ENCODE measurements at regions not wholly inside any gene's neighbourhood (a gene's known extent, or its start where the extent isn't known, plus 50 kb on each side); places are given as distances from the start of the nearest gene placed in this dataset.
"Not testable (repeated sequence)": the region's sequence is repeated elsewhere in the genome, so short reads cannot be mapped to it uniquely, and the experiment has no call there.

DNA sequence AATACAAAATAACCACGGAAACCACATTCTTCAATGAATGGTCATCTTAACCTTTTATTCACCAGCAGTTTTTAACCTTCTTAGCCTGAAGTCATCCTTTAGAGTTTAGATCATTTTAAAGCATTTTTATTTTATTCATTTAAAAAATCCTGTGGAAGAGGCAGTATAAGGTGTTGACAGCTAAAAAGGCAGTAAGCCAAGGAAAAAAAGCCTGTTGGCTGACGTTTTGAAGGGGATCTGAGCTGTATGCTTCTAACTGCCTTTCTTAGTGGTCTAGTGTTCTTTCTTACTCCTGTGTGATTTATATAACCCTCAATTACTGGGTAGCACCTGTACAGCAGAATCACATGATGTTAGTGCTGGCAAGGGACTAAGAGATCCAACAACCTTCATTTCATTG lies 438.3 kb upstream of the SEL1L start:
- no peak for DNase-seq

DNA sequence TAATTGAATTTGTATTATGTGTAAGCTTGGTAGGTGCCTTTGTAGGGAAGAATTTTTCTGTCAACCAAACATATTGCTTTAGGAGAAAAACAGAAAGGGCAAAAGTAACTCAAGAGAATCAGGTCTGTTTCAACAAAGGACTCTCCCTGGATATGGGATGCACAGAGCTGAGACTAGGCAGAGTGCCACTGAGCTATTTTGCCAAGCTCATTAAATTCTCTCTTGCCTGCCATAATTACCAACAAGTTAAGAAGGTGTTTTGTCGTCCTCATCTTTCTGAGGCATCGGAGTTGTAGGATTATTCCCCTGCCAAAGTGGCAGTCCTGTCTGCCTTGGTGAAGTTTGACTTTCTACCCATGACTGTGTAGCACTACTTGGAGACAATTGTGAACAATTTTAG lies 438.9 kb upstream of the SEL1L start:
- DNase-seq = no peak

DNA sequence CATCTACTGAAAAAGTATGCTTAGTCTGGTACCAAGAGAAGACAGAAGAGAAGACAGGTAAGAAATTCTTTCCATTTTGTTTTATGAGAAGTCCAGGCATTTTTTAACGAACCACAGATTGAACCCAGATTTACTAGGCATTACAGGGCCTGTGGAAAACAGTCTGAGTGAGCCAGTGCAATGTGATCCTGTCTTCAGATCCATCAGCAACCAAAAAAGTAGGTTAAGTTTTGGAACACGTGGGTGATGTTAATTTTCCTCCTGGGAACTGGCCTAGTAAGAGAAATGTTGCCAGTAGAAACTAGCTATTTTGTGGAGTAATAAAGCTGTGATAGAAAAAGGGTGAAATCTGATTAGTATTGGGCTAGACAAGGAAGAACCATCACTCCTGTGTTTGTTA lies 440.9 kb upstream of the SEL1L start:
- DNase-seq = no peak

DNA sequence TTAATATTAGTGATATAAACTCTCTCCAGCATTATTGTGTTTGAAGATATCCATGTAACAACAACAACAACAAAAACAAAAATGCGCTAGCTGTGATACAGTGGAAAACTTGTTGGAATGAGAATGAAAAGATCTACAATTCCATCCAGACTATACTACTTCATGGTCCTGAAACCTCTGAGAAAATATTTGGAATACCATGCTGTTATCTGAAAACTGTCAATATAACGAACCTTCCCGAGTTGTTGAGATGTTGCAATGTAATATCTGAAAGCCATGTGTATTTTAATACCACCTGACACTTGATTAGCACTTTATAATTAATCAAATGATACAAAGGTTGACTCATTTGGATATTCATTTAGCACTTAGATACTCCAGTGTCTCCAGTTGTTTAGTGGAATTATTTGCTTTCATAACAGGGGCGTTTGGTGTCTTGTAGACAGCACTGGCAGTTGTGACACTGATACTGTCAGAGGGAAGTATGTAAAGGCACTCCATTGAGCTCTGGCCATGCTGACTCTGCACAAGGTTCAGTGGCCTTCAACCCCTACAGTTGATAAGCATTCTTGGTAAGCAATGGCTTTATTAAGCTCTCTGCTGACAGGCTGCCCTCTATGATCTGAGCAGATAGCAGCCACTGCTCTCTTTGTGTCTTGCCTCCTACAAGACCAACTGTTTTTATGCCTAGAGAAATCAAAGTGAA lies 447.1 kb upstream of the SEL1L start:
- DNase-seq = no peak

DNA sequence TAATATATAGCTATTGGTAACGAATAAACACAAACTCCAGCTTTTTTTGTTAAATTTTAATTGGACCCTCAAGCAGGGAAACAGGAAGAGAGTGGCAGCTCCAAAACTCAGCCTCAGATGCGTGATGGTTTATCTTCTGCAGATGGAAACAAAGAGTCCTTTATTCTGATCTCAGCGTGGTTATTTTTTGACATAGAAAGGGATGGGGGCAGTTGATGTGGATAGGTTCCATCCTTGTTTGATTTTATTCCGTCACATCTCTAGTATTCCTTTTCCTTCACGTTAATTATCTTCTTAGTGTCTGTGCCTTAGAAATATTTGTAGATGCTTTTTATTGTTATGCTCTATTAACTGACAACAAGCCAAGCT lies 447.6 kb upstream of the SEL1L start:
- no peak for DNase-seq

DNA sequence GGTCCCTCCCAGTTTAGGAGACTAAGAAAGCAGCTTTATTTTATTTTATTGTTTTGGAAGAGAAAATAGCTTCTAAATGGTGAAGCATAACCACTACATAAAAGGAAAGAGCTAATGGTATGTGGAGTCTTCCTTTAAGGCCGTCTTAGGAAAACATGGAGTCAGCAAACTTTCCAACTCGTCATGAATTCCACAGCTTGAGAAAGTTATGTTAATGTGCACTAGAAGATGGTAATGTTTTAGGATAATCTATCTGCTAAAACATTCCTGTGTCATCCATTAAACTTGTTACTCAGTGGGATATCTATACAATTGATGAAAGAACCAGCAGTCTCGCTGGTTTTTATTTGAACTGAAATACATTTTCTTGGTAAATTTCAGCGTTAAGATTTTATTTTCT lies 448.4 kb upstream of the SEL1L start:
- no peak for DNase-seq

DNA sequence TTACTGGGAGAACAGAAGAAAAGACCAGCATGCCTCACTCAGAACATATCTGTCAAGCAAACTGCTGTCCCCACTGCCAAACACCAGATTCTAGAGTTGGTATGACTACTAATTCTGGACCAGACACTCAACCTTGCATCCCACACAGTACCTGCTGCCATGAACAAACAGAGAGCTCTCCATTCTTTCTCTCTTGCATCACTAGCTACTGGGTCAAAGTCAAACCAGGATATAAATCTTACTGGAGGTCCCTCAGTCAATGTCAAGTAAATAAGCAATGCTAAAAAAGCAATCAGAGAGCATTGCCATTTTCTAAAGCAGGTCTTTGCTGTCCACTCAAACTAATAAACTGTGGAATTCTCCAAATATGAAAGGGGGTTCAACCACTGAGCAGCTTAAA lies 452.4 kb upstream of the SEL1L start:
- DNase-seq = no peak

DNA sequence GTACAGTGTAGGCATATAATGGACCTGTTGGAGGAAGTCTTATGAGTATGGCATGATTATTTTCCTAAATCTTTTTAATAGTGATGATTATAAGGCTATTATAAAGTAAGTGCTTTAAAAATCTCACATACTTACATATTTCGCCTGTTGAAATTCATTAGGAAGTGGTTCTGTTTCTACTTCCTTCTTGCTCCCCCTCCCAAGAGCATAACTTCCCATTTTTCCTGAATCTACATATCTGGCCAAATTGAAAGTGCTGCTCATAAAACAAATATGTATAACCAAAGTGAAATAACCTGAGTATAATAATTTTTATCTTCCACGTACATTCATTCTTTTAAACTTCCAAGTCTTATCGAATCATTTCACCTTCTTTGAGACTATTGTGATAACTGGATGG lies 455.6 kb upstream of the SEL1L start:
- no peak for DNase-seq

DNA sequence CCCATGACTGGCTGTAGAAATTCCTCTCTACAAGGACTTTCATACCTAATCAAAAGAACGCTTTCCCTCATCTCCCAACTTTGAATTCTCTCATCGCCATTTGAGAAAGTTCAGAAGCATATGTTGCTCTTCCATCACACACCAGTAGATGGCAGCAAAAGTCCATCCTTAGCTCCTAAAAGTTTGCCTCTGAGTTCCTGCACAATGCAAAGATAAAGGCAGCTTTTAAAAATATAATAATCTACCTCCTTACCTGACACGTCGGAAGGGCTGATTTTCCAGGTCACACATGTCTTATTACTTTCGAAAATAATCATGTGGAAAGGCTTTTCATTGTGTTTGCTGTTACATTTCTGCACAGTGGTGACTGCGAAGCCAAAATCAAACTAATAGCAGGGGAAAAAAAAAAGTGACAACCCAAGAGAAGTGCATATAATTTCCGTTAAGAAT lies 456.7 kb upstream of the SEL1L start:
- DNase-seq = peak in 1 of 2 experiments; percentile 27

DNA sequence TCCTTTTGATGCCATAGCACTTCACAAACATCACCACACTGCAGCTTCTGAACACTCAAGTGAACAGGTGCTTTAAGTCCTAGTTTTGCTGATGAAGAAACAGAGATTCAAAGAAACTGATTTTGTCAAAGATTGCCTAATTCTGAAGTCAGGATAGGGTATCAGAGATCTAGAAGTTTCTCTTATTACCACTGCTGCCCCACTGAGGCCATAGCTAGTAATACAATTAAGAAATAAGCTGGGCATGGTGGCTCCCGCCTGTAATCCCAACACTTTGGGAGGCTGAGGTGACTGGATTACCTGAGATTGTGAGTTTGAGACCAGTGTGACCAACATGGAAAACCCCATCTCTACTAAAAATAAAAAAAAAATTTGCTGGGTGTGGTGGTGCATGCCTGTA lies 458.3 kb upstream of the SEL1L start:
- DNase-seq = peak in 1 of 2 experiments; percentile 5

DNA sequence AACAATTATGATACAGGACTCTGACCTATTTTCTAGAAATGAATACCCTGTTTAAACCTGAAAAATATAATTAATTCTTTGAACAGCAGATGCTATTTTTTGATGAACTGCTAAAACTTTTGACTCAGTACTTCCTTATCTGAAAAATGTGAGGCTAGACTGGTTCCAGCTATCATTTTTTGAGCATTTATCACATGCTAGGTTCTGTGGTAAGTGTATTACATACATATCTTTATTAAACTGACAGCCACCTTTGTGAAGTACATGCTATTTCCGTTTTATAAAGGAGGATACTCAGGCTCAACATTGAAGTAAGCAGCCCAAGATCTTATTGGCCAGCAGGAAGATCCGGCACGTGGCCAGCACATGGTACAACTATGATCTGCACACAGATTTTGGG lies 459.8 kb upstream of the SEL1L start:
- DNase-seq = no peak

DNA sequence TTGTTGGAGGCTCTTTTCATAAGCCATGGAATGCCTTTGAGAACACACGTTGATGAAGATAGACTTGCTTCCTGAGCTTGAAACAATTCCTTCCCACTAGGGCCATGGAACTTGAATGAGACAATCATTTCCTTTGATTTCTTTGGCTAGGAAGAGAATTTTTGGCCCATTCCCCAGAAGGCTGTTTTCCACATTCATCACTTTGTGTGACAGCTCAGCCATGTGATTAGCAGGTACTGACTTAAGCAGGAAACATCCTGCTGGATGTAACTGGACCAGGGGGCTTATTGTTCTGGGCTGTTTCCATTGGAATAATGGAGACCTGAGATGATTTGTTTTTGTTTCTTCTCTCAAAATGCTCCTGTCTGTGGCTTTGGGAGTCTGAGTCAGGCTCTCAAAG lies 469.8 kb upstream of the SEL1L start:
- DNase-seq = no peak

DNA sequence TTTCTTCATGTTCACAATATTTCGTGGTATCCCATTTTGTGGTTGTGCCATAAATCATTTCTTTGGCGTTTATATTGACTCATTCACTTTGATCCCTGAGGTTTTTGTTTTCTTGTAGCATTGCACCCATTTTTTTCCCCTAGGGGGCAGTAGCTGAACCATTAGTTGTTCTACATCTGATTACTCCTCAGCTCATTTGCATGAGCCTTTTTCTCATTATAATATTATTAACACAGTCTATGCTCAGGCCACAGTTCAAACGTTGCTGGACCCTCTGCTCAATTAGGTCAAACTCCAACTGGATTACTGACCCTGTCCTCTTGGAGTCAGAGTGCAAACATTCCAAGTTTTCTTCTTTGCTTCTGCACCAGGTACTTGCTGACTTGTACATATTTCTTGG lies 475.4 kb upstream of the SEL1L start:
- no peak for DNase-seq

DNA sequence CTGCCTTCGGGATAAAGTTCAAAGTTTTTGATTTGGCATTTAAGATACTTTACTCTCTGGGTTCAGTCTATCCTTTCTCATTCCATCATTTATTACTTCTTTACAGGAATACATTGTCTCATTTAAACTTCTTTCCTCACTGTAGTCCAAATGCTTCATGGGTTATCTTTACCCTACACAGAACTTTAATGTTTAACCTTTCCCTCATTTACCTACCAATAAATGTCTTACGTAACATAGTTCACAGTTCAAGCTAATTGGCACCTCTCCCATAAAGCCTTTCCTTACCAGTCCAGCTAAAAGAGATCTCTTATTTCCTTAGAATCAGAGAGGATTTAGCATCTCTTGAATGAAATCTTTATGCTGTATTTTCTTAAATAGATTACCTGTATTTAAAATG lies 476.3 kb upstream of the SEL1L start:
- DNase-seq = no peak

DNA sequence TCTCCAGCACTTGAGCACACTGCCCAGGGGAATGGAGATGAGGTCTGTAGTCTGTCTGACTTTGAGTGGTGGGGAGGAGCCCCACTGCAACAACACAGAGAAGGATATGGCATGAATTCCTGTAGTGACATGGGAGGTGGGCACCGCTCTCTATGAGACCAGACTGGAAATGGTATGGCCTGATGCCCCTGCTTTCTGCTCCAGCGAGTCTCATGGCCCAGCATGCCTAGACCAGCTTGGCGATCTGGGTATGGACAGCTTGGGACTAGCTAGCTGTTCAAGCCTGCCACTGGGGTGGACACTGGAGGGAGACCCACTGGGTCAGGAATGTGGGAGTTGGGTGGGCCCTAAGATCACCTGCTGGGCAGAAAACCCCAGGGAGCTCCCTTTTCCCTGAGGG lies 477.8 kb upstream of the SEL1L start:
- DNase-seq = no peak

DNA sequence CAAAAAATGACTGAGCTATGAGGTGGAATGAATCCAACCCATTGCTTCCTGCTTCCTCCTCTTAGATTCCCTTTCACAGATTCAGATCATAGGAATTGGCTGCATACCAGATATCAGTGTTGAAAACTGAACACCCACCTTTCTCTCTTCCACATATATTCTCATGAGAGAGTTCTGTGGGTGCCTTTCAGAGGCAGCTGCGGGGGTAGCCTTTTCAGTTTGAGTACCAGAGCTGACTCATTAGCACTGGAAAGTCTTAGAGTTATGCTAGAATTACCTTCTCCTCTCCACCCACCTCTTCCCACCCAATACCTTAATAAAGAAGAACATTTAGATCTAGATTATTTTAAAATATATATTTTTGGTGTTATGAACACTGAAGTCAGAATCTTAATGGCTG lies 495.4 kb upstream of the SEL1L start:
- DNase-seq = no peak

DNA sequence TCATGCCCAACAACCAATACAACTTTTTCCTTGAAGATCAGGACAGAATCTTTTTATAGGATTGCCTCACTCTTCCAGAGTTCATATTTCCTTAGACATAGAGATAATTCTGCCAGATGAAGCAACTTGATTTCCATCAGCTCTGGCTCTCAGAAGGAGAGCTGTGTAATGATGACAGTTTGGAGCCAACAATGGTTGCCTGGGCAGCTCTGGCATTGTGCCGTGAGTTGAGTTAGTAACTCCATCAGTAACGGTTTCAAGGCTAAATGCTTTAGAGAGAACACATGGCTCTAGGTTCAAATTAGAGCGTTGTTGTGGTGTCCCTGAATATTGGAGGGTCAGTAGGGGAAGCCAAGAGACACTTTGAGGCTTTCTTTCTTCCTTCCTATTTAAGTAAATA lies 501.7 kb upstream of the SEL1L start:
- DNase-seq = no peak

DNA sequence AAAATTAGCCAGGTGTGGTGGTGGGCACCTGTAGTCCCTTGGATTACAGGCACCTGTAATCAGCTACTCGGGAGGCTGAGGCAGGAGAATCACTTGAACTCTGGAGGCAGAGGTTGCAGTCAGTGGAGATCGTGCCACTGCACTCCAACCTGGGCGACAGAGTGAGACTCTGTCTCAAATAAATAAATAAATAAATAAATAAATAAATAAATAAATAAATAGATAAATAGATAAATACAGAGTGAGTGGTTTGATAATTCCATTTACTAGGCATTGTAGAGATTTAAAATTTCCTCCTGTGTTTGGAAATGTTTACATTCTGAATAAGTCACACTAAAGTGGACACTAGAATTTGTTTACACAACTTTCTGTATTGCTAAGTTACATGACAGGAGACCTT lies 504.4 kb upstream of the SEL1L start:
- not testable (repeated sequence) for DNase-seq

DNA sequence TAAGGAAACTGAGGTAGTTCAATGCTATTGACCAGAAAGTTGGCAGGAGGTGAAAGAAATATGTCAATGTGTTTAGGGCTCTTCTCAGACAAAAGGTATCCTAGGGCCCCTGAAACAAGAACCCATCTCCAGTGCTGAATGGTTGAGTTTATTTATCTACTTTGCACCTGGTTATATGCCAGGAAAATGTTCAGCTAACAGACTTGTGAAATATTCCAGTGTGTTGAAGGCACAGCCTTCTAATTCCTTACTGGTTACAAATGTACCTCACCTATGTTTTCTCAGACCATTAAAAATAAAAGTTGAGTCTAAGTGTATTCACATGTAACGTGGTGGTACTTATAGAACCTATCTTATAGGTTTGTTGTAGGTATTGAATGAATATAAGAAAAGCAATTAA lies 511.7 kb upstream of the SEL1L start:
- DNase-seq = no peak

DNA sequence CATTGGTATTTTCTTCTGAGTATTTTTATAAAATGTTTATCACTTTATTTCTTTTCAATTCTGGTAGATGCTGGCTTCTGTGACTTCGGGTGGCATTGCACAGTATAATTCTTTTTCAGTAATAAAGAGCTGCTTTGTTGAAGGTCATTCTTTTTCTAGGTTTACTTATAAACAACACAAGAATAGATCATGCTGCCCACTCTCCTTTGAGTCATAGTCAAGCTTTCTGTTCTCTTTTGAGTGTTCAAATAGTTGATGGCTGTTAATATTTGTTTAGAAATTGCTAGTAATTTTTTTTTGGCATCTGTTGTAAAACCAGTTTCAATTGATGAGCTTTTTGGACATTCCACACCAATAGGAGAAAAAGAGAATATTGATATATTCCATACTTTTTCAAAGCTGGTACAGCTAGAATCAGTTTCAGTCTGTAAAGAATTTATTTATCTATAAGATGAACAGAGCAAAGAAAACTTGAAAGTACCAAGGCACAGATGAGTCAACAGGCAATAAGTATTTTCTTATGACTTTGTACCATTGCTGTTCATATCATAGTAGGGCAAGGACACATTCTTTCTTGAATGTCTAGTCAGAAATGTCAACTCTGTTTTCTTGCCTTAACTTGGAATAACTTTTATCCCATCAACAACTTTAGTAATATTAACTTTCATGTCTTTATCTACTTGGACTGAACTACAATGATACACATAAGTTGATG lies 513.0 kb upstream of the SEL1L start:
- no peak for DNase-seq

DNA sequence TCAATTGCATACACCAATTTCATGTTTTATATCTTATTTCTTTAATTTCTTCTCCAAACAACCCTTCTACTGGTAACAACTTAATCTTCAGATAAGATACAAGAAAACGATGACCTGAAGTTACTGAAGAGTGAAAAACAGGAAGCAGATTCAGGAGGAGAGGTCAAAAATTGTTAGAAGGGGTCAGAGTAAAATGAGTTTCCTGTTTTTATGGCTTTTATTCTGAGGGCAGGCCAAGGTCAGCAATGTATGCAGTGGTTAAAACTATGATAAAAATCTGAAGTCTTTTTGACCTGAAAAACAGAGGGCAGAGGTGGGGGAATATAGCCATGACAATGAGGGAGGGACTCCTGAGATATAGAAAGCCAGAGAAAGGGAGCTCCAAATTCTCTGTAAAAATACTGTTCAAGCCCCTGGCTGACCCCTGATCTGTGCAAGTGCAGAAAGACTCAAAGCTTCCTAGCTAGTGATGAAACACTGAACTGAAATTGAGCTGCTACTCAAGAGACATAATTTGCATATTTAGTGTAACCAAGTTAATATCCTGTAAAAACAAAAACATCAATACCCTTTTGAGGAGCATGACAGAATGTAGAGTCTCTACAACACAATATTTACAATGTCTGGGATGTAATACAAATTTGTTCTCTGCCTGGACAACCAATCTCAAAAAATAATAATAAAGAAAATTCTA lies 514.3 kb upstream of the SEL1L start:
- DNase-seq = no peak

DNA sequence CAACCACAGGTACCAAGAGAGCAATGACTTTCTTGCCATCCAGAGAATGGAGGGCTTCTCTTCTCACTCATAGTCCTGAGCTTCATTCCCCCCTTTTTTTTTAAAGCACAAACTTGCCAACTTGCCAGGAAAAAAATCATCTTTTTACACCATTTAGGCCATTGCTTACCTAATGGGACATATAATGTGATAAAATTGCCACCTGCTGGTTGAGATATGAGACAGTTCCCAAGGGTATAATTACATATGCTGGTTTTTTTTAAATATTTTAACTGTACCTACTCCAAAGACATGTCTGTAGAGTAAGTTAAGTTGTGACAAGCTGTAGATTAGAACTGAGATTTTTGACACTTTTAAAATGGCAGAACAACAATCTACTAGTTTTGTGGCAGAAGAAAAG lies 519.1 kb upstream of the SEL1L start:
- DNase-seq = no peak

DNA sequence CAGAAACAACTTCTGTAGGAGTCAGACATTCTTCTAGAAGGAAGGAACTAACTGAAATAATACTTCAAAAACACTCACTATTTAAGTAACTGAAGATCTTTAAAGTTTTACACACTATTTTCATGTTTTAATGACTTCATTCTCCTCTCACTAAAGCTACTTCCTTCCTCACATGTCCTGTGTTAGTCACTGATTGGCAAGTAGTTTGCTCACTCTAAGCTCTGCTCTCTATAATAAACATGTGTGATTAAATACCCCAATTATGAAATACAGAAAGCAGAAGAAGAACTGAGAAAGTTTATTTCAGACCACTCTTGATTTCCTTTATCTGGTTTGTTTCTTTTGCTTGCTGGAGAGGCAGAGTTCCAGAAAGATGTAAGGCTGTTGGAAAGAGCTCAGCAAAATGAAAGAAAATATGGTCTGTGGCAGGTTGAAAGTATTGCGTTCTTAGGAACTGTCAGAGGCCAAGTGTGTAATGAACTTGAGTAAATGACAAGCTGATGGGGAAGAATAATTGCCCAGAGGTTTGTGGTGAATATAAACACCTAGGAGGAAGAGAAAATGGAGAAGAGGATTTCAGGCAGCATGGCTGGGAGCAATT lies 522.0 kb upstream of the SEL1L start:
- no peak for DNase-seq

DNA sequence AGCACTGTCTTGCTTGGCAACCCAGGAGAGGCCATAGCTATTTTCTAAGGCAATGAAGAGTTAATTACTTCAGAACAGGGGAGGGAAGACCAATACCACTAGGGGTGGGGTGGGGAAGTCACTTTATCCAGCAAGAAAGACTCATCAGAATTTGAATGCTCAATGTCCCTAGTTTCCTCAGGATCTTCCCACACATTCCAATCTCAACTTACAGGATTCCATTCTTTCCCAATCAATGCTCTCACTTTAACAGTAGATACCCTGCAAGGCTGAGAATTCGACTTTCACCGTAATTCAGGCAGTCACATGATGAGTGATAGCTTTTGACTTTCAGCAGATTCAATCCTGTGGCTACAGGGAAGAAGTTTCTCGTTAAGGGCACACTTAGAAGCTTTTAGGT lies 526.6 kb upstream of the SEL1L start:
- no peak for DNase-seq

All from SW 1271 (cell line).